ENCODE measurements at regions not wholly inside any gene's neighbourhood (a gene's known extent, or its start where the extent isn't known, plus 50 kb on each side); places are given as distances from the start of the nearest gene placed in this dataset.

GRCh38 chr13:106011600-106011999 lies 523.9 kb downstream of the EFNB2 start:
- Histone ChIP-seq H3K4me2 (ENCODE audit: insufficient read depth in 1 of 2, low read depth in 2 of 2, low read length in 2 of 2) (no peak overlapping the region), H2BK5ac (ENCODE audit: low read depth, low read length) (no peak overlapping the region), H3K23ac (ENCODE audit: insufficient read length) (no peak overlapping the region), H4K20me1 (replicated peaks in 1 of 2; ENCODE audit: control insufficient read depth in 1 of 2, insufficient read depth in 2 of 2, low read length in 2 of 2) (no peaks in the 10 kb centered on the region), H3K18ac (ENCODE audit: extremely low read depth, low read length) (no peak overlapping the region), H3K23me2 (ENCODE audit: low read depth, low read length) (no peaks in the 10 kb centered on the region), H3K79me1 (ENCODE audit: low read depth, low read length) (no peaks in the 10 kb centered on the region), H3K56ac (replicated peaks; ENCODE audit: insufficient read length, low read depth, low read length) (no peak overlapping the region), H4K5ac (ENCODE audit: insufficient read length, low read depth, low read length) (no peak overlapping the region), H2BK20ac (ENCODE audit: low read length) (no peak overlapping the region), H3K36me3 (ENCODE audit: control insufficient read depth in 2 of 4, insufficient read depth in 4 of 4, low read length in 3 of 4) (no peaks in the 10 kb centered on the region), H2BK15ac (ENCODE audit: low read length) (no peak overlapping the region), H3K9ac (replicated peaks in 1 of 4; ENCODE audit: extremely low read depth in 1 of 4, low read depth in 3 of 4, low read length in 3 of 4) (no peak overlapping the region), H3K4ac (replicated peaks; ENCODE audit: insufficient read length, low read depth, low read length) (no peak overlapping the region), H2BK120ac (replicated peaks; ENCODE audit: low read depth, low read length) (no peak overlapping the region), H3K4me1 (replicated peaks in 1 of 4; ENCODE audit: control insufficient read depth in 3 of 4, insufficient read depth in 4 of 4, low read length in 3 of 4) (no peaks in the 10 kb centered on the region), H3K14ac (ENCODE audit: insufficient read length) (no peak overlapping the region), H3K9me3 (ENCODE audit: insufficient read depth in 2 of 2, low read depth in 1 of 2, low read length in 1 of 2) (peaks cover 0 to 1% of the 10 kb centered on the region in 2 experiments; a peak in 1 of 4 replicates), H3K27ac (ENCODE audit: low read depth, low read length) (no peak overlapping the region), H4K91ac (replicated peaks; ENCODE audit: insufficient read length, low read length) (no peak overlapping the region), H3K27me3 (replicated peaks in 1 of 4; ENCODE audit: control insufficient read depth in 3 of 4, extremely low read depth in 1 of 4, insufficient read depth in 3 of 4, low read length in 3 of 4) (no peaks in the 10 kb centered on the region), H2AFZ (ENCODE audit: low read length) (no peak overlapping the region), H2BK12ac (ENCODE audit: low read depth, low read length) (no peak overlapping the region), H3K4me3 (ENCODE audit: extremely low read depth in 1 of 4, insufficient read depth in 2 of 4, low read depth in 3 of 4, low read length in 4 of 4) (no peak overlapping the region), H4K8ac (ENCODE audit: extremely low read depth, insufficient read depth, low read length) (no peak overlapping the region), H2AK5ac (ENCODE audit: low read depth, low read length) (no peak overlapping the region), H3K79me2 (ENCODE audit: control insufficient read depth in 1 of 2, insufficient read depth in 2 of 2, low read length in 2 of 2) (no peaks in the 10 kb centered on the region)
- DNase-seq (ENCODE audit: low read depth in 1 of 2, low spot score in 2 of 2), result no peak
- ChIA-PET CTCF (ENCODE audit: partially characterized antibody) (no interaction called here), POLR2A (ENCODE audit: partially characterized antibody) (no interaction called here)
- WGBS, 2 experiments (ENCODE audit: extremely low coverage in 1 of 2, insufficient coverage in 1 of 2, insufficient read length in 1 of 2, insufficient replicate concordance in 2 of 2, low coverage in 1 of 2, low lambda C conversion rate in 2 of 2, missing lambda C conversion rate in 1 of 2), result 97% methylated on average over 2 of the region's 2 CpGs; no CpG with 5 or more reads in 1 of the 2 experiments
- TF ChIP-seq SP4 (IDR thresholded peaks at IDR 0.05; ENCODE audit: low read length) (no peak), ASH2L (IDR thresholded peaks at IDR 0.05; ENCODE audit: low read length) (no peak), CHD1 (IDR thresholded peaks at IDR 0.05; ENCODE audit: low read depth, low read length) (no peak), GTF2F1 (IDR thresholded peaks at IDR 0.05; ENCODE audit: borderline replicate concordance, low read depth, low read length) (no peak), HDAC2 (IDR thresholded peaks at IDR 0.05; ENCODE audit: borderline replicate concordance in 1 of 2, low read depth in 2 of 2, low read length in 2 of 2) (no peak), KDM5A (IDR thresholded peaks at IDR 0.05; ENCODE audit: low read length) (no peak), RNF2 (IDR thresholded peaks at IDR 0.05; ENCODE audit: borderline replicate concordance, low read depth, low read length, missing control alignments, poor library complexity, severe bottlenecking) (no peak), POLR2AphosphoS5 (IDR thresholded peaks at IDR 0.05; ENCODE audit: low read depth, low read length) (no peak), SIN3A (conservative IDR thresholded peaks at IDR 0.05 in 1 of 2, IDR thresholded peaks at IDR 0.05 in 1 of 2; ENCODE audit: low read depth in 1 of 2, low read length in 2 of 2) (no peak), YY1 (IDR thresholded peaks at IDR 0.05; ENCODE audit: low read depth, low read length) (no peak), TEAD4 (IDR thresholded peaks at IDR 0.05; ENCODE audit: low read depth, low read length) (no peak), CEBPB (IDR thresholded peaks at IDR 0.05; ENCODE audit: low read depth, low read length) (no peak), SP2 (IDR thresholded peaks at IDR 0.05; ENCODE audit: low read length) (no peak)
- no peak for FAIRE-seq
